Spleen (tissue), 7 donors: ENCODE measurements at regions not wholly inside any gene's neighbourhood (a gene's known extent, or its start where the extent isn't known, plus 50 kb on each side); places are given as distances from the start of the nearest gene placed in this dataset.

Source experiments
- CTCF ChIP-seq, 11 experiments: fragments of 200-600 bp in 7 of 11; fragments of 450-650 bp in 4 of 11; sonication (generic) in 4 of 11; IDR thresholded peaks in 8 of 11; conservative IDR thresholded peaks in 3 of 11; 1 replicate in 7 of 11; 2 replicates in 4 of 11; pipeline versions ENCODE4 v1.4.0 to v1.8.0; 2016 to 2021; ENCODE audit warnings: antibody characterized with exemption in 11 of 11, inconsistent platforms in 4 of 11, mild to moderate bottlenecking in 1 of 11
- POLR2AphosphoS5 ChIP-seq, 3 donors: sonication (generic); formaldehyde crosslinking; IDR thresholded peaks; one replicate each; pipeline ENCODE4 v1.5.1; 2017; ENCODE audit warnings: antibody characterized with exemption in 3 of 3
- donor health status: DM: no; HTN: no; CAD: no; lungs with moderate emphysema.
- donor health status: DM: no; HTN: no; CAD: no.
- donor health status: DM: no; HTN: no; CAD: no.

- no peak for TF ChIP-seq CTCF (IDR thresholded peaks at IDR 0.05 in 8 of 11, conservative IDR thresholded peaks at IDR 0.05 in 3 of 11)
- TF ChIP-seq POLR2AphosphoS5 (IDR thresholded peaks at IDR 0.05): no peak
Observed at GRCh38 chr6:92820601-92821000, 598.8 kb downstream of the EPHA7 start.
